Anterior cingulate cortex (tissue), 58 donors: ENCODE measurements at regions not wholly inside any gene's neighbourhood (a gene's known extent, or its start where the extent isn't known, plus 50 kb on each side); places are given as distances from the start of the nearest gene placed in this dataset.
"Not testable (repeated sequence)": the region's sequence is repeated elsewhere in the genome, so short reads cannot be mapped to it uniquely, and the experiment has no call there.

Source experiments
- DNase-seq, 58 donors: peaks; one replicate each; lab custom pipeline; 2025; lab: John Stamatoyannopoulos, UW

GRCh38 chr2:87404411-87405255, 343.3 kb upstream of the PLGLB2 start:
- DNase-seq, result not testable (repeated sequence)

- DNase-seq, result not testable (repeated sequence)
Observed at GRCh38 chr2:87405531-87406216, 342.2 kb upstream of the PLGLB2 start.

GRCh38 chr2:87406406-87407175, 341.3 kb upstream of the PLGLB2 start:
- not testable (repeated sequence) for DNase-seq

DNA sequence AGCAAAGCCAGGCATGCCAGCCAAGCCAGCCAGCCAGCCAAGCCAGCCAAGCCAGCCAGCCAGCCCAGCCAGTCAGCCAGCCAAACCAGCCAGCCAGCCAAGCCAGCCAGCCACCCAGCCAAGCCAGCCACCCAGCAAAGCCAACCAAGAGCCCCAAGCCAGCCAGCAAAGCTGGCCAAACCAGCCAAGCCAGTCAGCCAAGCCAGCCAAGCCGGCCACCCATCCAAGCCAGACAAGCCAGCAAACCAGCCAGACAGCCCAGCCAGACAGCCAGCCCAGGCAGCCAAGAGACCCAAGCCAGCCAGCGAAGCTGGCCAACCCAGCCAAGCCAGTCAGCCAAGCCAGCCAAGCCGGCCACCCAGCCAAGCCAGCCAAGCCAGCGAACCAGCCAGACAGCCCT, 338.3 kb upstream of the PLGLB2 start:
- not testable (repeated sequence) for DNase-seq

DNA sequence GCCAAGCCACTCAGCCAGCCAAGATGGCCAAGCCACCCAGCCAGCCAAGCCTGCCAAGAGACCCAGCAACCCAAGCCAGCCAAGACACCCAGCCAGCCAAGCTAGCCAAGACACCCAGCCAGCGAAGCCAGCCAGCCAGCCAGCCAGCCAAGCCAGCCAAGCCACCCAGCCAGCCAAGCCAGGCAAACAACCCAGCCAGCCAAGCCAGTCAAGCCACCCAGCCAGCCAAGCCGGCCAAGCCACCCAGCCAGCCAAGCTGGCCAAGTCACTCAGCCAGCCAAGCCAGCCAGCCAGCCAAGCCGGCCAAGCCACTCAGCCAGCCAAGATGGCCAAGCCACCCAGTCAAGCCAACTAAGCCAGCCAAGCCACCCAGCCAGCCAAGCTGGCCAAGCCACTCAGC, 337.5 kb upstream of the PLGLB2 start:
- DNase-seq, result not testable (repeated sequence)

DNA sequence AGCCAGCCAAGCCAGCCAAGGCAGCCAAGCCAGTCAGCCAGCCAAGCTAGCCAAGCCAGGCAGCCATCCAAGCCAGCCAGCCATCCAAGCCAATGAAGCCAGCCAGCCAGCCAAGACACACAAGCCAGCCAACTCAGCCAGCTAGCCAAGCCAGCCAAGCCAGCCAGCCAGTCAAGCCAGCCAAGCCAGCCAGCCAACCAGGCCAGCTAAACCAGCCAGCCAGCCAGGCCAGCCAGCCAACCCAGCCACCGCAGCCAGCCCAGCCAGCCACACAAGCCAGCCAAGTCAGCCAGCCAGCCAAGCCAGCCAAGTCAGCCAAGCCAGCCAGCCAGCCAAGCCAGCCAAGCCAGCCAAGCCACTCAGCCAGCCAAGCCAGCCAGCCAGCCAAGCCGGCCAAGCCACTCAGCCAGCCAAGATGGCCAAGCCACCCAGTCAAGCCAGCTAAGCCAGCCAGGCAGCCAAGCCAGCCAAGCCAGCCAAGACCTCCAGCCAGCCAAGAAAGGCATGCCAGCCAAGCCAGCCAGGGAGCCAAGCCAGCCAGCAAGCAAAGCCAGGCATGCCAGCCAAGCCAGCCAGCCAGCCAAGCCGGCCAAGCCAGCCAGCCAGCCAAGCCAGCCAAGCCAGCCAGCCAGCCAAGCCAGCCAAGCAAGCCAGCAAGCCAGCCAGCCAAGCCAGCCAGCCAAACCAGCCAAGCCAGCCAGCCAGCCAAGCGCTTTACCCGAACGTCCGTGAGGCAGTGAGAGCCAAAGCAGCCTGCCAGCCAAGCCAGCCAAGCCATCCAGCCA, 335.7 kb upstream of the PLGLB2 start:
- DNase-seq, result not testable (repeated sequence)

DNA sequence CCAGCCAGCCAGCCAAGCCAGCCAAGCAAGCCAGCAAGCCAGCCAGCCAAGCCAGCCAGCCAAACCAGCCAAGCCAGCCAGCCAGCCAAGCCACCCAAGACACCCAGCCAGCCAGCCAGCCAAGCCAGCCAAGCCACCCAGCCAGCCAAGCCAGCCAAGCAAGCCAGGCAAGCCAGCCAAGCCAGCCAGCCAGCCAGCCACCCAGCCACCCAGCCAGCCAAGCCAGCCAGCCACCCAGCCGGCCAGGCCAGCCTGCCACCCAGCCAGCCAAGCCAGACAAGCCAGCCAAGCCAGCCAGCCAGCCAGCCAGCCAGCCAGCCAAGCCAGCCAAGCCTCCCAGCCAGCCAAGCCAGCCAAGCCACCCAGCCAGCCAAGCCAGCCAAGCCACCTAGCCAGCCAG, 333.6 kb upstream of the PLGLB2 start:
- not testable (repeated sequence) for DNase-seq

DNA sequence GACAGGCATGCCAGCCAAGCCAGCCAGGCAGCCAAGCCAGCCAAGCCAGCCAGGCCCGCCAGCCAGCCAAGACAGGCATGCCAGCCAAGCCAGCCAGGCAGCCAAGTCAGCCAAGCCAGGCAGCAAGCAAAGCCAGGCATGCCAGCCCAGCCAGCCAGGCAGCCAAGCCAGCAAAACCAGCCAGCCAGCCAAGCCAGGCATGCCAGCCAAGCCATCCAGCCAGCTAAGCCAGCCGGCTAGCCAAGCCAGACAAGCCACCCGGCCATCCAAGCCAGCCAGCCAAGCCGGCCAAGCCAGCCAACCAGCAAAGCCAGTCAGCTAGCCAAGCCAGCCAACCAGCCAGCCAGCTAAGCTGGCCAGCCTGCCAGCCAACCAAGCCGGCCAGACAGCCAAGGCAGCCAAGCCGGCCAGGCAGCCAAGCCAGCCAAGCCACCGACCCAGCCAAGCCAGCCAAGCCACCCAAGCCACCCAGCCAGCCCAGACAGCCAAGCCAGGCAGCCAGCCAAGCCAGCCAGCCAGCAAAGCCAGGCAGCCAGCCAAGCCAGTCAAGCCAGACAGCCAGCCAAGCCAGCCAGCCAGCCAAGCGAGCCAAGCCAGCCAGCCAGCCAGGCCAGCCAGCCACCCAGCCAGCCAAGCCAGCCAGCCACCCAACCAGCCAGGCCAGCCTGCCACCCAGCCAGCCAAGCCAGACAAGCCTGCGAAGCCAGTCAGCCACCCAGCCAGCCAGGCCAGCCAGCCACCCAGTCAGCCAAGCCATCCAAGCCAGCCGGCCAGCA, 332.9 kb upstream of the PLGLB2 start:
- DNase-seq, result not testable (repeated sequence)

GRCh38 chr2:87415586-87416265, 332.2 kb upstream of the PLGLB2 start:
- not testable (repeated sequence) for DNase-seq

DNA sequence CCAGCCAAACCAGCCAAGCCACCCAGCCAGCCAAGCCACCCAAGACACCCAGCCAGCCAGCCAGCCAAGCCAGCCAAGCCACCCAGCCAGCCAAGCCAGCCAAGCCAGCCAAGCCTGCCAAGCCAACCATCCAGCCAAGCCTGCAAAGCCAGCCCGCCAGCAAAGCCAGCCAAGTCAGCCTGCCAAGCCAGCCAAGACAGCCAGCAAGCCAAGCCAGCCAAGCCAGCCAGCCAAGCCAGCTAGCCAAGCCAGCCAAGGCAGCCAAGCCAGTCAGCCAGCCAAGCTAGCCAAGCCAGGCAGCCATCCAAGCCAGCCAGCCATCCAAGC, 331.7 kb upstream of the PLGLB2 start:
- not testable (repeated sequence) for DNase-seq

GRCh38 chr2:87417147-87417546, 330.7 kb upstream of the PLGLB2 start:
- DNase-seq, result not testable (repeated sequence)

DNA sequence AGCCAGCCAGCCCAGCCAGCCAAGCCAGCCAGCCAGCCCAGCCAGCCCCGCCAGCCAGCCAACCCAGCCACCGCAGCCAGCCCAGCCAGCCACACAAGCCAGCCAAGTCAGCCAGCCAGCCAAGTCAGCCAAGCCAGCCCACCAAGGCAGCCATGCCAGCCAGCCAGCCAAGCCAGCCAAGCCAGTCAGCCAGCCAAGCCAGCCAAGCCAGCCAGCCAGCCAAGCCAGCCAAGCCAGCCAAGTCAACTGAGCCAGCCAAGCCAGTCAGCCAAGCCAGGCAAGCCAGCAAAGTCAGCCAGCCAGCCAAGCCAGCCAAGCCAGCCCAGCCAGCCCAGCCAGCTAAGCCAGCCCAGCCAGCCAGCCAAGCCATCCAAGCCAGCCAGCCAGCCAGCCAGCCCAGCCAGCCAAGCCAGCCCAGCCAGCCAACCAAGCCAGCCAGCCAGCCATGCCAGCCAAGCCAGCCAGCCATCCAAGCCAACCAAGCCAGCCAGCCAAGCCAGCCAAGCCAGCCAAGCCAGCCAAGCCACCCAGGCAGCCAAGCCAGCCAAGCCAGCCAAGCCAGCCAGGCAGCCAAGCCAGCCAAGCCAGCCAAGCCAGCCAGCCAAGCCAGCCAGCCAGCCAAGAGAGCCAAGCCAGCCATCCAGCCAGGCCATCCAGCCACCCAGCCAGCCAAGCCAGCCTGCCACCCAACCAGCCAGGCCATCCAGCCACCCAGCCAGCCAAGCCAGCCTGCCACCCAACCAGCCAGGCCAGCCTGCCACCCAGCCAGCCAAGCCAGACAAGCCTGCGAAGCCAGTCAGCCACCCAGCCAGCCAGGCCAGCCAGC, 329.9 kb upstream of the PLGLB2 start:
- not testable (repeated sequence) for DNase-seq

- DNase-seq, result not testable (repeated sequence)
Observed at GRCh38 chr2:87418823-87419822, 328.8 kb upstream of the PLGLB2 start.

GRCh38 chr2:87419980-87420379, 327.9 kb upstream of the PLGLB2 start:
- not testable (repeated sequence) for DNase-seq

DNA sequence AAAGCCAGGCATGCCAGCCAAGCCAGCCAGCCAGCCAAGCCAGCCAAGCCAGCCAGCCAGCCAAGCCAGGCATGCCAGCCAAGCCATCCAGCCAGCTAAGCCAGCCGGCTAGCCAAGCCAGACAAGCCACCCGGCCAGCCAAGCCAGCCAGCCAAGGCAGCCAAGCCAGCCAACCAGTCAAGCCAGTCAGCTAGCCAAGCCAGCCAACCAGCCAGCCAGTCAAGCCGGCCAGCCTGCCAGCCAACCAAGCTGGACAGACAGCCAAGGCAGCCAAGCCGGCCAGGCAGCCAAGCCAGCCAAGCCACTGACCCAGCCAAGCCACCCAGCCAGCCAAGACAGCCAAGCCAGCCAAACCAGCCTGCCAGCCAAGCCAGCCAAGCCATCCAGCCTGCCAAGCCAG, 326.9 kb upstream of the PLGLB2 start:
- DNase-seq, result not testable (repeated sequence)
